Endothelial cell of umbilical vein (primary cell): ENCODE measurements at regions not wholly inside any gene's neighbourhood (a gene's known extent, or its start where the extent isn't known, plus 50 kb on each side); places are given as distances from the start of the nearest gene placed in this dataset.

Experiments used
- BruUV-seq: library from RNA; stranded (reverse); fragments of 400-500 nt; replicated peaks from 2 replicates; lab custom pipeline; 2021; lab: Mats Ljungman, UMichigan
- CTCF ChIA-PET: fragments of 300-600, 350-600 bp; sonication (Branson Sonifier 250); formaldehyde crosslinking; loops from one replicate; lab custom pipeline; 2021; ENCODE audit warnings: antibody characterized with exemption, inconsistent platforms; lab: Charles Lee
- POLR2A ChIA-PET: fragments of 300-600, 350-600 bp; sonication (Branson Sonifier 250); formaldehyde crosslinking; loops from one replicate; lab custom pipeline; 2021; ENCODE audit warnings: antibody characterized with exemption, inconsistent platforms; lab: Charles Lee
- DNase-seq: peaks from one replicate; pipeline ENCODE4 v3.0.0-alpha.2; 2011; ENCODE audit warnings: low read depth, low spot score
- FAIRE-seq: peaks from 2 replicates; lab custom pipeline; 2011; peaks lifted over from hg19 to GRCh38; lab: Jason Lieb, UNC
- H2AFZ ChIP-seq: 2 replicates; pipeline ENCODE4 v1.6.0; 2012; ENCODE audit warnings: low read depth, low read length, control low read depth, inconsistent platforms
- H3K27ac ChIP-seq: 2 replicates; pipeline ENCODE4 v1.5.1; 2011; ENCODE audit warnings: low read depth, mild to moderate bottlenecking, control low read depth, low read length, moderate library complexity; ENCODE audit not compliant: insufficient read depth
- H3K27me3 ChIP-seq, 2 experiments: 2 replicates each; pipeline versions ENCODE4 v1.6.0 to v1.6.1; 2011; ENCODE audit warnings: low read length in 2 of 2, mixed read lengths in 1 of 2; ENCODE audit not compliant: control insufficient read depth in 2 of 2, insufficient read depth in 2 of 2
- H3K36me3 ChIP-seq, 2 experiments: 2 replicates in 1 of 2; 3 replicates in 1 of 2; pipeline ENCODE4 v1.5.1; 2011; ENCODE audit warnings: low read length in 2 of 2, mild to moderate bottlenecking in 1 of 2, moderate library complexity in 1 of 2; ENCODE audit not compliant: control insufficient read depth in 2 of 2, insufficient read depth in 2 of 2; ENCODE audit errors: extremely low read depth in 1 of 2
- H3K4me1 ChIP-seq: 3 replicates; pipeline ENCODE4 v1.5.1; 2011; ENCODE audit warnings: mild to moderate bottlenecking, low read length; ENCODE audit not compliant: control insufficient read depth, insufficient read depth; ENCODE audit errors: extremely low read depth
- H3K4me2 ChIP-seq: 2 replicates; pipeline ENCODE4 v1.6.1; 2011; ENCODE audit warnings: low read length, control low read depth, mixed read lengths; ENCODE audit not compliant: insufficient read depth
- H3K4me3 ChIP-seq, 3 experiments: fragments of 200-600 bp in 1 of 3; sonication (generic), shearing (Covaris generic) in 1 of 3; replicated peaks in 1 of 3; 2 replicates each; pipeline ENCODE4 v1.5.1; 2011 to 2016; ENCODE audit warnings: control low read depth in 3 of 3, low read length in 3 of 3, mild to moderate bottlenecking in 2 of 3, inconsistent platforms in 1 of 3, low read depth in 1 of 3, moderate library complexity in 1 of 3; ENCODE audit not compliant: insufficient read depth in 1 of 3
- H3K79me2 ChIP-seq: 2 replicates; pipeline ENCODE4 v1.6.0; 2012; ENCODE audit warnings: low read length, inconsistent platforms; ENCODE audit not compliant: control insufficient read depth, insufficient read depth
- H3K9ac ChIP-seq: replicated peaks from 2 replicates; pipeline ENCODE3; 2011; ENCODE audit warnings: low read length, control low read depth; ENCODE audit not compliant: insufficient read depth; ENCODE audit errors: extremely low read depth
- H3K9me1 ChIP-seq: replicated peaks from 3 replicates; pipeline ENCODE4 v1.6.0; 2011; ENCODE audit warnings: mild to moderate bottlenecking, low read length; ENCODE audit not compliant: control insufficient read depth, insufficient read depth; ENCODE audit errors: extremely low read depth
- H3K9me3 ChIP-seq: replicated peaks from 2 replicates; pipeline ENCODE4 v1.5.1; 2012; ENCODE audit warnings: low read length, inconsistent platforms; ENCODE audit not compliant: control insufficient read depth, insufficient read depth
- H4K20me1 ChIP-seq: replicated peaks from 2 replicates; pipeline ENCODE3; 2011; ENCODE audit warnings: mild to moderate bottlenecking, low read length; ENCODE audit not compliant: control insufficient read depth, insufficient read depth; ENCODE audit errors: extremely low read depth
- CTCF ChIP-seq, 2 donors: IDR thresholded peaks; 1 replicate in 1 of 2; 2 replicates in 1 of 2; pipeline ENCODE4 v1.5.1; 2011; ENCODE audit warnings: low read length in 2 of 2, mild to moderate bottlenecking in 2 of 2, moderate library complexity in 2 of 2, control low read depth in 1 of 2, inconsistent platforms in 1 of 2, low read depth in 1 of 2; ENCODE audit not compliant: insufficient read depth in 1 of 2; ENCODE audit errors: extremely low read depth in 1 of 2
- EZH2 ChIP-seq: IDR thresholded peaks from 2 replicates; pipeline ENCODE4 v1.6.1; 2012; ENCODE audit warnings: borderline replicate concordance, low read depth, mild to moderate bottlenecking, moderate library complexity, low read length, inconsistent platforms; ENCODE audit not compliant: severe bottlenecking
- FOS ChIP-seq: IDR thresholded peaks from 2 replicates; pipeline ENCODE4 v1.6.1; 2011; ENCODE audit warnings: mild to moderate bottlenecking, low read length, moderate library complexity, borderline replicate concordance; ENCODE audit not compliant: insufficient read depth
- GATA2 ChIP-seq: IDR thresholded peaks from 2 replicates; pipeline ENCODE4 v1.7.0; 2011; ENCODE audit warnings: low read depth, mild to moderate bottlenecking, moderate library complexity, mixed read lengths, low read length; ENCODE audit not compliant: insufficient read length, insufficient read depth
- JUN ChIP-seq: IDR thresholded peaks from 2 replicates; pipeline ENCODE4 v1.6.1; 2011; ENCODE audit warnings: borderline replicate concordance, low read depth; ENCODE audit not compliant: insufficient read length, insufficient read depth
- MAX ChIP-seq: IDR thresholded peaks from 2 replicates; pipeline ENCODE4 v1.6.1; 2011; ENCODE audit not compliant: insufficient read depth, insufficient read length
- MYC ChIP-seq: IDR thresholded peaks from one replicate; pipeline ENCODE4 v1.6.1; 2011; ENCODE audit warnings: mild to moderate bottlenecking, low read depth, low read length
- POLR2A ChIP-seq: IDR thresholded peaks from 2 replicates; pipeline ENCODE4 v1.6.1; 2012; ENCODE audit warnings: low read depth, mild to moderate bottlenecking, control low read depth, low read length
- POLR2AphosphoS5 ChIP-seq: IDR thresholded peaks from 2 replicates; pipeline ENCODE4 v1.6.1; 2012; ENCODE audit warnings: low read depth, mild to moderate bottlenecking, control low read depth, low read length, moderate library complexity; ENCODE audit not compliant: insufficient read depth
- dilution Hi-C: fragments of 300-500 bp; cut with MboI; formaldehyde crosslinking; loops from one replicate; pipeline ENCODE4 v1.15.0; 2019; ENCODE audit warnings: low sequenced_read_pairs; ENCODE audit not compliant: extremely low pct_ligation_motif_present
- intact Hi-C: fragments of 100-400 bp; cut with micrococcal nuclease; formaldehyde crosslinking; loops from one replicate; pipeline ENCODE4 v1.10.0; 2022

- Histone ChIP-seq H3K9me1 (no peaks in the 10 kb centered on the region), H3K4me3 (no peak overlapping the region), H3K27me3 (no peaks in the 10 kb centered on the region), H4K20me1 (no peaks in the 10 kb centered on the region), H3K79me2 (no peaks in the 10 kb centered on the region), H3K27ac (no peak overlapping the region), H3K4me1 (no peaks in the 10 kb centered on the region), H2AFZ (no peak overlapping the region), H3K36me3 (no peaks in the 10 kb centered on the region), H3K4me2 (no peak overlapping the region), H3K9ac (no peak overlapping the region), H3K9me3 (no peaks in the 10 kb centered on the region)
- BruUV-seq = no TSS peak
- TF ChIP-seq POLR2A (no peak), CTCF (IDR thresholded peaks at IDR 0.05; ENCODE audit: extremely low read depth in 1 of 2, insufficient read depth in 1 of 2, low read depth in 1 of 2, low read length in 2 of 2) (no peak), FOS (no peak), JUN (no peak), MAX (no peak), EZH2 (no peak), MYC (no peak), GATA2 (no peak), POLR2AphosphoS5 (no peak)
- FAIRE-seq (no peak), DNase-seq (no peak)
- dilution Hi-C loops = no loop called here
- CTCF ChIA-PET = no interaction called here
- intact Hi-C loops = no loop called here
- POLR2A ChIA-PET = interaction anchor here (0.7 kb wide), 1 partner anchor 23 kb away, joined by 3 read pairs; no protein-coding TSS in a partner anchor
These were observed 470.7 kb upstream of the CBLB start for GRCh38 chr3:106339551-106339950.
